ENCODE measurements at regions not wholly inside any gene's neighbourhood (a gene's known extent, or its start where the extent isn't known, plus 50 kb on each side); places are given as distances from the start of the nearest gene placed in this dataset.
A peak's percentile ranks its signal among the peaks of the same experiment; 100 is the strongest.

- POLR2A ChIA-PET = no interaction called here
Measured at GRCh38 chr3:102207151-102207571, 227.7 kb upstream of the ZPLD1 start.

GRCh38 chr3:102215166-102215565 lies 219.6 kb upstream of the ZPLD1 start:
- Mint-ChIP-seq H3K9me3 (no peaks in the 10 kb centered on the region), H3K27ac (no peak overlapping the region), H3K4me1 (no peaks in the 10 kb centered on the region), H3K4me3 (no peak overlapping the region), H3K36me3 (no peaks in the 10 kb centered on the region), H3K27me3 (peaks cover 4 to 20% of the 10 kb centered on the region in 2 donors)
- H3K9me3 ChIP-seq (ENCODE audit: low read length) = no peaks in the 10 kb centered on the region
- H3K27me3 ChIP-seq (ENCODE audit: insufficient read depth, low read length, poor library complexity, severe bottlenecking) = no peaks in the 10 kb centered on the region
- no peak for DNase-seq
- ChIA-PET POLR2A (no interaction called here), CTCF (no interaction called here)
- no peak overlapping the region for H3K4me3 ChIP-seq (ENCODE audit: low read length)
- no peaks in the 10 kb centered on the region for H3K36me3 ChIP-seq (ENCODE audit: insufficient read depth, low read length)
- H3K4me1 ChIP-seq (ENCODE audit: insufficient read depth, low read length) = no peaks in the 10 kb centered on the region
- H3K27ac ChIP-seq (ENCODE audit: low read depth, low read length) = no peak overlapping the region

More at GRCh38 chr3:102207151-102207571, 227.7 kb upstream of the ZPLD1 start:
- Mint-ChIP-seq H3K4me3 (no peak overlapping the region), H3K4me1 (no peaks in the 10 kb centered on the region), H3K27ac (no peak overlapping the region), H3K36me3 (peaks cover 0 to 12% (median 0%) of the 10 kb centered on the region in 3 donors), H3K9me3 (peaks cover 0 to 9% (median 4%) of the 10 kb centered on the region in 5 donors), H3K27me3 (peaks cover 7 to 34% of the 10 kb centered on the region in 2 donors)
- Histone ChIP-seq H3K4me3 (ENCODE audit: low read length) (no peak overlapping the region), H3K27ac (ENCODE audit: low read depth, low read length) (no peak overlapping the region), H3K36me3 (ENCODE audit: insufficient read depth, low read length) (no peaks in the 10 kb centered on the region), H3K4me1 (ENCODE audit: insufficient read depth, low read length) (no peaks in the 10 kb centered on the region), H3K9me3 (ENCODE audit: low read length) (no peaks in the 10 kb centered on the region), H3K27me3 (ENCODE audit: insufficient read depth, low read length, poor library complexity, severe bottlenecking) (no peaks in the 10 kb centered on the region)
- no peak for DNase-seq
- CTCF ChIA-PET = no interaction called here

GRCh38 chr3:102223132-102223531 lies 211.7 kb upstream of the ZPLD1 start:
- no peak overlapping the region for H3K27ac ChIP-seq (ENCODE audit: low read depth, low read length)
- H3K4me3 ChIP-seq (ENCODE audit: low read length) = no peak overlapping the region
- peaks cover 23% of the 10 kb centered on the region for H3K4me1 ChIP-seq (ENCODE audit: insufficient read depth, low read length)
- no peaks in the 10 kb centered on the region for H3K27me3 ChIP-seq (ENCODE audit: insufficient read depth, low read length, poor library complexity, severe bottlenecking)
- Mint-ChIP-seq H3K36me3 (no peaks in the 10 kb centered on the region), H3K4me1 (peaks cover 8 to 21% (median 12%) of the 10 kb centered on the region in 3 donors), H3K27me3 (peaks cover 4 to 5% of the 10 kb centered on the region in 2 donors), H3K27ac (no peak overlapping the region), H3K9me3 (no peaks in the 10 kb centered on the region), H3K4me3 (peak overlapping the region in 1 of 7 donors; percentile 20)
- POLR2A ChIA-PET = no interaction called here
- CTCF ChIA-PET = no interaction called here
- DNase-seq = no peak
- no peaks in the 10 kb centered on the region for H3K9me3 ChIP-seq (ENCODE audit: low read length)
- no peaks in the 10 kb centered on the region for H3K36me3 ChIP-seq (ENCODE audit: insufficient read depth, low read length)

GRCh38 chr3:102224171-102224570 lies 210.6 kb upstream of the ZPLD1 start:
- no peak for DNase-seq
- ChIA-PET CTCF (interaction anchor here (1.0 to 3.1 kb wide), 5 partner anchors 11 to 413 kb away, joined by 3 to 32 read pairs (median 5); no protein-coding TSS in a partner anchor), POLR2A (no interaction called here)
- no peaks in the 10 kb centered on the region for H3K36me3 Mint-ChIP-seq
- Histone ChIP-seq H3K4me1 (ENCODE audit: insufficient read depth, low read length) (peaks cover 23% of the 10 kb centered on the region), H3K9me3 (ENCODE audit: low read length) (no peaks in the 10 kb centered on the region), H3K4me3 (ENCODE audit: low read length) (no peak overlapping the region), H3K27me3 (ENCODE audit: insufficient read depth, low read length, poor library complexity, severe bottlenecking) (no peaks in the 10 kb centered on the region), H3K27ac (ENCODE audit: low read depth, low read length) (no peak overlapping the region), H3K36me3 (ENCODE audit: insufficient read depth, low read length) (no peaks in the 10 kb centered on the region)
- no peak overlapping the region for H3K27ac Mint-ChIP-seq
- no peaks in the 10 kb centered on the region for H3K9me3 Mint-ChIP-seq
- peaks cover 5 to 6% of the 10 kb centered on the region in 2 donors for H3K27me3 Mint-ChIP-seq
- peaks cover 9 to 21% (median 15%) of the 10 kb centered on the region in 3 donors for H3K4me1 Mint-ChIP-seq
- H3K4me3 Mint-ChIP-seq = no peak overlapping the region

GRCh38 chr3:102225005-102225404 lies 209.8 kb upstream of the ZPLD1 start:
- no peak for DNase-seq
- H3K4me3 ChIP-seq (ENCODE audit: low read length) = no peak overlapping the region
- H3K4me3 Mint-ChIP-seq = no peak overlapping the region

GRCh38 chr3:102225407-102226132 lies 209.2 kb upstream of the ZPLD1 start:
- Histone ChIP-seq H3K9me3 (ENCODE audit: low read length) (no peaks in the 10 kb centered on the region), H3K36me3 (ENCODE audit: insufficient read depth, low read length) (no peaks in the 10 kb centered on the region), H3K27ac (ENCODE audit: low read depth, low read length) (no peak overlapping the region), H3K27me3 (ENCODE audit: insufficient read depth, low read length, poor library complexity, severe bottlenecking) (no peaks in the 10 kb centered on the region), H3K4me3 (ENCODE audit: low read length) (no peak overlapping the region), H3K4me1 (ENCODE audit: insufficient read depth, low read length) (peaks cover 23% of the 10 kb centered on the region)
- Mint-ChIP-seq H3K27ac (peak overlapping the region in 1 of 8 donors; percentile 7), H3K4me3 (no peak overlapping the region), H3K4me1 (peaks cover 10 to 21% (median 17%) of the 10 kb centered on the region in 3 donors), H3K9me3 (no peaks in the 10 kb centered on the region), H3K27me3 (peaks cover 4 to 5% of the 10 kb centered on the region in 2 donors), H3K36me3 (no peaks in the 10 kb centered on the region)
- ChIA-PET POLR2A (interaction anchor here (1.2 kb wide), 1 partner anchor 416 kb away, joined by 3 read pairs; no protein-coding TSS in a partner anchor), CTCF (interaction anchor here (0.7 to 3.1 kb wide), 17 partner anchors 10 to 431 kb away, joined by 3 to 32 read pairs (median 4); no protein-coding TSS in a partner anchor)
- peak in 1 of 5 donors; percentile 41 for DNase-seq

More at GRCh38 chr3:102225005-102225404, 209.8 kb upstream of the ZPLD1 start:
- ChIA-PET CTCF (interaction anchor here (0.7 to 3.1 kb wide), 17 partner anchors 10 to 430 kb away, joined by 3 to 32 read pairs (median 4); no protein-coding TSS in a partner anchor), POLR2A (interaction anchor here (1.2 kb wide), 1 partner anchor 416 kb away, joined by 3 read pairs; no protein-coding TSS in a partner anchor)
- Histone ChIP-seq H3K36me3 (ENCODE audit: insufficient read depth, low read length) (no peaks in the 10 kb centered on the region), H3K4me1 (ENCODE audit: insufficient read depth, low read length) (peaks cover 23% of the 10 kb centered on the region), H3K27me3 (ENCODE audit: insufficient read depth, low read length, poor library complexity, severe bottlenecking) (no peaks in the 10 kb centered on the region), H3K9me3 (ENCODE audit: low read length) (no peaks in the 10 kb centered on the region), H3K27ac (ENCODE audit: low read depth, low read length) (no peak overlapping the region)
- H3K27me3 Mint-ChIP-seq = peaks cover 4 to 5% of the 10 kb centered on the region in 2 donors
- peaks cover 10 to 21% (median 17%) of the 10 kb centered on the region in 3 donors for H3K4me1 Mint-ChIP-seq
- no peaks in the 10 kb centered on the region for H3K9me3 Mint-ChIP-seq
- H3K27ac Mint-ChIP-seq = no peak overlapping the region
- H3K36me3 Mint-ChIP-seq = no peaks in the 10 kb centered on the region

DNA sequence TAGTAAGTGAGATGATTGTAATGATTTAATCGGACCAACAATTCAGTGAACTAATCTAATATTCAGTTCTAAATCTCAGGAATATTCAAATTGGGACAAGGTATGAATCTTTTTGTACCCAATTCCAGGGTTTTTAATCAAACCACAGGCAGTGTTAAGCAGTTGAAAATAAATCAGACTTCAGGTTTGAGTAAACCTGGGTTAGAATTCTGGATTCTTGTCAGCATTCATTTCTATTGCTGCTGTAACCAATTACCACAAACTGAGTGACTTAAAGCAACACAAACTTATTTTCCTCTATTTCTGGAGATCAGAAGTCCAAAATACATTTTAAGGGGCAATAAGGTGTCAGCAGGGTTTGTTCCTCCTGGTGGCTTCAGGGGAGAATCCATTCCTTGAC lies 208.4 kb upstream of the ZPLD1 start:
- Mint-ChIP-seq H3K4me3 (no peak overlapping the region), H3K27me3 (peaks cover 4 to 5% of the 10 kb centered on the region in 2 donors), H3K36me3 (no peaks in the 10 kb centered on the region), H3K4me1 (peaks cover 10 to 21% (median 17%) of the 10 kb centered on the region in 3 donors), H3K9me3 (no peaks in the 10 kb centered on the region), H3K27ac (no peak overlapping the region)
- Histone ChIP-seq H3K4me3 (ENCODE audit: low read length) (no peak overlapping the region), H3K4me1 (ENCODE audit: insufficient read depth, low read length) (peaks cover 23% of the 10 kb centered on the region), H3K36me3 (ENCODE audit: insufficient read depth, low read length) (no peaks in the 10 kb centered on the region), H3K27ac (ENCODE audit: low read depth, low read length) (no peak overlapping the region), H3K27me3 (ENCODE audit: insufficient read depth, low read length, poor library complexity, severe bottlenecking) (no peaks in the 10 kb centered on the region), H3K9me3 (ENCODE audit: low read length) (no peaks in the 10 kb centered on the region)
- ChIA-PET POLR2A (no interaction called here), CTCF (interaction anchor here (1.8 to 3.1 kb wide), 5 partner anchors 11 to 424 kb away, joined by 4 to 32 read pairs (median 17); no protein-coding TSS in a partner anchor)
- no peak for DNase-seq

DNA sequence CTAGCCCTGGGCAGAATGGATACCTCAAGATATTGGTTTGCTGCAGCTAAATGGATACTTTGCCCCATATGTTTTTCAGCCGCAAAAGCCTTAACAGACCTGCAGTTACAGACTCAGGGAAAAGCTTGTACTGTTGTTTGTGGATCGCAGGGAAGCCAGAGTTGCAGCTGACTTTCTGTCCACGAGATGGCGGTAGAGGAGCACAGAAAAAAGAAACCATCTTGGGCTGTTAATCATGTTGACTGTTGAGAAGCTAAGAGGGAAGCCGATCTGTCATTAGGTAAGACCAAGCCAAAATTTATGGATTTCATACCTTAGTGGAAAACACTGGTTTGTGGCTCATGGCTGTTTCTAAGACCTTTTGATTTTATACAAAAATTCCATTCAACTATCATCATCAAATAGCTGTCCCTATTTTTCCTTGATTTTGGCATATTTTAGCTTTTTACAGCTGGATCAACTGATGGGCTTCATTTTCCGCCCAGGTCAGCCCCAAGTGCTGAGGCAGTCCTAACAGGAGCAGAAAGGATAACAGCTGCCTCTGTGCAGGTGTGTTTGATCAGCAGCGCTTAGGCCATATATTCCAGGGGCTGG lies 205.7 kb upstream of the ZPLD1 start:
- Mint-ChIP-seq H3K27ac (no peak overlapping the region), H3K9me3 (no peaks in the 10 kb centered on the region), H3K4me1 (peaks cover under 1 to 6% (median 2%) of the 10 kb centered on the region in 3 donors), H3K4me3 (no peak overlapping the region), H3K27me3 (peaks cover 2 to 5% of the 10 kb centered on the region in 2 donors), H3K36me3 (no peaks in the 10 kb centered on the region)
- Histone ChIP-seq H3K9me3 (ENCODE audit: low read length) (no peaks in the 10 kb centered on the region), H3K4me1 (ENCODE audit: insufficient read depth, low read length) (no peaks in the 10 kb centered on the region), H3K27ac (ENCODE audit: low read depth, low read length) (no peak overlapping the region), H3K4me3 (ENCODE audit: low read length) (no peak overlapping the region), H3K27me3 (ENCODE audit: insufficient read depth, low read length, poor library complexity, severe bottlenecking) (no peaks in the 10 kb centered on the region), H3K36me3 (ENCODE audit: insufficient read depth, low read length) (no peaks in the 10 kb centered on the region)
- POLR2A ChIA-PET = interaction anchor here (0.6 to 0.7 kb wide), 2 partner anchors 292 to 504 kb away, joined by 3 to 6 read pairs; no protein-coding TSS in a partner anchor
- CTCF ChIA-PET = interaction anchor here (0.7 to 4.3 kb wide), 25 partner anchors 8 to 505 kb away, joined by 3 to 57 read pairs (median 4); partner anchors contain the start of genes CEP97 and NFKBIZ
- peak; percentile 51 to 72 (median 60) for DNase-seq

Data from CD8-positive, alpha-beta memory T cell (primary cell).